ENCODE measurements at regions not wholly inside any gene's neighbourhood (a gene's known extent, or its start where the extent isn't known, plus 50 kb on each side); places are given as distances from the start of the nearest gene placed in this dataset.

- TF ChIP-seq CTCF (IDR thresholded peaks at IDR 0.05) (no peak), EP300 (IDR thresholded peaks at IDR 0.05) (no peak), POLR2A (IDR thresholded peaks at IDR 0.05) (no peak), POLR2AphosphoS5 (IDR thresholded peaks at IDR 0.05) (no peak)
Measured at GRCh38 chr1:87957331-87957730, 628.7 kb downstream of the LMO4 start.
